Muscle layer of colon (tissue), 2 donors: ENCODE measurements at regions not wholly inside any gene's neighbourhood (a gene's known extent, or its start where the extent isn't known, plus 50 kb on each side); places are given as distances from the start of the nearest gene placed in this dataset.

Source experiments
- H3K27ac ChIP-seq: one replicate; pipeline ENCODE4 v1.7.0; 2013; ENCODE audit warnings: low read depth, mild to moderate bottlenecking, low read length, moderate library complexity
- H3K27me3 ChIP-seq, 2 donors: one replicate each; pipeline ENCODE4 v1.7.0; 2013; ENCODE audit warnings: low read length in 2 of 2, mild to moderate bottlenecking in 2 of 2; ENCODE audit not compliant: insufficient read depth in 2 of 2, control insufficient read depth in 1 of 2
- H3K36me3 ChIP-seq: one replicate; pipeline ENCODE4 v1.7.0; 2013; ENCODE audit warnings: mild to moderate bottlenecking, low read length; ENCODE audit not compliant: insufficient read depth
- H3K4me1 ChIP-seq: one replicate; pipeline ENCODE4 v1.7.0; 2013; ENCODE audit warnings: mild to moderate bottlenecking, low read length; ENCODE audit not compliant: insufficient read depth
- H3K4me3 ChIP-seq, 2 donors: one replicate each; pipeline ENCODE4 v1.7.0; 2013; ENCODE audit warnings: low read length in 2 of 2, low read depth in 1 of 2, mild to moderate bottlenecking in 1 of 2, moderate library complexity in 1 of 2
- H3K9ac ChIP-seq: one replicate; pipeline ENCODE4 v1.7.0; 2013; ENCODE audit warnings: low read length
- H3K9me3 ChIP-seq: one replicate; pipeline ENCODE4 v1.7.0; 2013; ENCODE audit warnings: mild to moderate bottlenecking, low read length
- donor health status: abdominal sarcoma.
- donor health status: Adenocarcinoma of cecum.

DNA sequence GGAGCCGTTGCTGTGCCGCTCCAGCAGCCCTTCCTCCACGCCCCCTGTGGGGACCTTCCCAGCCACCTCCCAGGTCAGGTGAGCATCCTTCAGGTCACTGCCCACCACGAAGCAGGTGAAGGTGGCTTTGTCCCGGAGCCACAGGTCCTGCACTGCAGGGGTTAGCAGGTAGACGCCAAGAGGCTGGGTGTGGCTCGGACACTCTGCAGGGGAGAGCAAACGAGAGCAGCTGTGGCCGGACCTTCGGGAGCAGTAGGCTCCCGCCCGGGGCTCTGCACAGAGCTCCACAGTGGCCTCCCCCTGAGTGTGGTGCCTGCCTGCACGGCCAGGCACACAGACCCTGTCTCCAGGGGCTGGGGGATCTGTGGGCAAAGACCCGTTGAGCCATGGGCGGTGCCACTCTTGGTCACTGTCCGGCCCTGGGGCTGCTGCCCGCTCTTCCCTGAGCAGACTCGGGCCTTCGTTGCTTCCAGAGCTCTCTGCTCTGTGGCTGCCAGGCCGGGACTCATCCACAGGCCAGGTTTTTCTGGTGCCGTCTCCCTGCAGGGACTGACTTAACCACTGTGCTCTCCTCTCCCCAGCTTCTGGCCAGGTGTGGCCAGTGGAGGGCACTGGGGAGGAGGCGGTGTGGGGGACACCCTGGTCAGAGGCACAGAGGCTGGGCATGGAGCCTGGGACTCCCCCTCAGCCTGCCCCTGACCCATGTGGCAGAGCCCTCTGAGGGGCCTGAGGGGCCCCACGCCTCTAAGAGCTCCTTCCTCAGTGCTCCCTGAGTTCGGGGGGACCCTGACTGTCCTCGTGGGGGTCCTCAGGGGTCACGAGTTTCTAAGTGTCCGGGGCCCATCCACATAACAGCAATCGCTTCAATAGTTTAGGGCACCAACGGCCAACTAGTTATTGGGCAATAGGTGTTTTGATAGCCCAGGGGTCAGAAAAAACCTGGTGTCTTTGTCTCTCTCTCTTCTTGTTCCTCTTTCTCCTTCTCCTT, 314.9 kb downstream of the TMEM121 start:
- H3K36me3 ChIP-seq, result no peaks in the 10 kb centered on the region
- no peaks in the 10 kb centered on the region for H3K4me1 ChIP-seq
- no peak overlapping the region for H3K27ac ChIP-seq
- H3K27me3 ChIP-seq, result no peaks in the 10 kb centered on the region
- H3K4me3 ChIP-seq, result no peak overlapping the region
- no peaks in the 10 kb centered on the region for H3K9me3 ChIP-seq
- H3K9ac ChIP-seq, result no peak overlapping the region

DNA sequence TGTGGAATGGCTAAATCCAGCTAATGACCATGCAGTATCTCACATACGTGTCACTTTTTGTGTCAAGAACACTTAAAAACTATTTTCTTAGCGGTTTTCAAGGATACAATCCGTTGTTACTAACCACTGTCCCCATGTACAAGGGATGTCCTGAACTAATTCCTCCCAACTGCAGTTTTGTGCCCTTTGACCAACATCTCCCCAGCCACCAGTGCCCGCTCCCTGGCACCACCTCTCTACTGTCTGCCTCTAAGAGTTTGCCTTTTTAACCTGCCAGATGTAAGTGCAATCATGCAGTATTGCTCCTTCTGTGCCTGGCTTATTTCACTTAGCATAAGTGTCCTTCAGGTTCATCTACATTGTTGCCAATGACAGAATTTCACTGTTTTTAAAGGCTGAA, 315.7 kb downstream of the TMEM121 start:
- Histone ChIP-seq H3K9me3 (no peaks in the 10 kb centered on the region), H3K36me3 (no peaks in the 10 kb centered on the region), H3K9ac (no peak overlapping the region), H3K4me1 (no peaks in the 10 kb centered on the region), H3K4me3 (no peak overlapping the region), H3K27ac (no peak overlapping the region), H3K27me3 (no peaks in the 10 kb centered on the region)

DNA sequence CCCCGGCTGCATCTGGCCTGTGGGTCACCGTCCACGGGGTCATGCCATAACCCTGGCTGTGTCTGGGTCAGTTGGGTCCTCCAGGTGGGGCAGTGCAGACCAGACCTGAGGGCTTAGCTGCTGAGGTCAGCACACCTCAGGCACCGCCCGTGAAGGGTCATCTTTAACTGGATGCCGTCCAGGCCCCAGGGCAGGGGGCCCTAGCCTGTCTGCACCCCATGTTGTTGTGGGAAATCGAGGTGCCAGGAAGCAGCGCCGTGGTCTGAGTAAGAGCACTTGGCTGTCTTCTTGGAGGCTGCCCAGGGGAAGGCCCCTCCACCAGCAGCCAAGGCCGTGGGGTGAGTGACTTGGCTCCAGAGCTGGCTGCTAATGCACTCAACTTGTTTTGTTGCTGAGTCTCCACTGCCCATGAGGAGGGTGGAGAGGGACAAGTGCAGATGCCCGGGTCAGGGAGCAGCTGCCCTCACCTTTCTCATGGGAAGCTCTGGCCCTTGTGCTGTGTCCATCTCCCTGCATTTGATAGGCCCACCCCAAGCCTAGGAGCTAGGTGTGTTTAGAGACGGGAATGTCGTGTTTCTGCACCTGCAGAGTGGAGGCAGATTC, 317.2 kb downstream of the TMEM121 start:
- no peaks in the 10 kb centered on the region for H3K9me3 ChIP-seq
- H3K4me3 ChIP-seq, result no peak overlapping the region
- H3K27ac ChIP-seq, result no peak overlapping the region
- H3K27me3 ChIP-seq, result no peaks in the 10 kb centered on the region
- H3K9ac ChIP-seq, result no peak overlapping the region
- H3K4me1 ChIP-seq, result no peaks in the 10 kb centered on the region
- no peaks in the 10 kb centered on the region for H3K36me3 ChIP-seq

DNA sequence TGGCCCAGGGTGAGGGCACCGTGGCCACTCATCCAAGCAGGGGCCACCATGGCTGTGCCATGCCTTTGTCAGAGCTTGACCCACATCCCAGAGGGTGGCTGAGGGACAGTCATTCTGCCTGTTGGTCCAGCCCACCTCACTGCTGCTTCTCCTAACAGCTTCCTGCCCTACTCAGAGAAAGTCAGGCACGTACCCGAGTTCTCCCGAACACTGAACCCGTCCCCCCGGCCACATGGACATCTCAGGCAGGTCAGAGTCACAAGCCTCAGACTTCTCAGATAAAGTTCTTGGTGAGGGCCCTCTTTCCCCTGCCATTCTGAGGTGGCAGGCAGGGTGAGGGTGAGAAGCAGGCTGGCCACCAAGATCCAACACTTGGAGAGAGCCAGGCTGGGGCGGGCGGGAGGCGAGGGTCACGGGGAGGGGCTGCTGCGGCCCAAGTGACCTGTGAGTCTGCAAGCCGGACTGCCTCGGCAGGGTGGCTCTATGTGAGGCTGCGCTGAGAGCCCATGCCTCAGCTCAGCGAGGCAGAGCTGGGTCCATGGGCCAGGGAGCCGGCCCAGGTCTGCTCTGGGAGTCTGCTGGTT, 317.8 kb downstream of the TMEM121 start:
- no peaks in the 10 kb centered on the region for H3K4me1 ChIP-seq
- no peaks in the 10 kb centered on the region for H3K9me3 ChIP-seq

DNA sequence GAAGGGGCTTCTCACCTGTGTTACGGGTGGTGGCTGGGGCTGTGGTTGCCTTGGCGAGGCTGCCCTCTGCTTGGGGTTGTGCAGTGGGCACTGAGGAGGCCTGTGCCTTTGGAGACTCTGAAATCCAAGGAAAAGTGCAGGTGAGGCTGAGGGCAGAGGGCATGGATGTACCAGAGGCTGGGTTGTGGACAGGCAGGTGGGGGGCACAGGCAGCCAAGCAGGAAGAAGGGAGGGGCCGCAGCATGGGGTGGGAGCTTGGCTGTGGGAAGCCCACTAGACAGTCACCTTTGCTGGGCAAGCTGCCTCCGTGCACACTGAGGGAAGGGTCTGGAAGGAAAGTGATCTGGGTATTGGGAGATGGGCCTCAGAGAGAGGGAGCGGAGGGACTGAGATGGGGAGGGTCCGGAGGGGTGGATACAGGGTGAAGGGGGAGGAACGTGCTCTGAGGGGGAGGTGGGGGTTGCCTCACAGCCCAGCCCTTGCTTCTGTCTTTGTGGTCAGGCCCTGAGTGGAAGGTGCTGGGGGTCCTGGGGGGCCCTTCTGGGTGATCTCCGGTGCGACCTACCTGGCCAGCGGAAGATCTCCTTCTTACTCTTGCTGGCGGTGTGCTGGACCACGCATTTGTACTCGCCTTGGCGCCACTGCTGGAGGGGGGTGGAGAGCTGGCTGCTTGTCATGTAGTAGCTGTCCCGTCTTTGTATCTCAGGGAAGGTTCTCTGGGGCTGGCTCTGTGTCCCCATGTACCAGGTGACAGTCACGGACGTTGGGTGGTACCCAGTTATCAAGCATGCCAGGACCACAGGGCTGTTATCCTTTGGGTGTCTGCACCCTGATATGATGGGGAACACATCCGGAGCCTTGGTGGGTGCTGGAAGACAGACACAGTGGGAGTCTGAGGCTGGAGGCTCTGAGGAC, 318.7 kb downstream of the TMEM121 start:
- no peak overlapping the region for H3K4me3 ChIP-seq
- no peaks in the 10 kb centered on the region for H3K27me3 ChIP-seq
- no peaks in the 10 kb centered on the region for H3K4me1 ChIP-seq
- no peak overlapping the region for H3K27ac ChIP-seq
- H3K9me3 ChIP-seq, result no peaks in the 10 kb centered on the region
- no peaks in the 10 kb centered on the region for H3K36me3 ChIP-seq
- H3K9ac ChIP-seq, result no peak overlapping the region

More for the DNA sequence above, 317.8 kb downstream of the TMEM121 start:
- Histone ChIP-seq H3K36me3 (no peaks in the 10 kb centered on the region), H3K27me3 (no peaks in the 10 kb centered on the region), H3K4me3 (no peak overlapping the region), H3K27ac (no peak overlapping the region), H3K9ac (no peak overlapping the region)

DNA sequence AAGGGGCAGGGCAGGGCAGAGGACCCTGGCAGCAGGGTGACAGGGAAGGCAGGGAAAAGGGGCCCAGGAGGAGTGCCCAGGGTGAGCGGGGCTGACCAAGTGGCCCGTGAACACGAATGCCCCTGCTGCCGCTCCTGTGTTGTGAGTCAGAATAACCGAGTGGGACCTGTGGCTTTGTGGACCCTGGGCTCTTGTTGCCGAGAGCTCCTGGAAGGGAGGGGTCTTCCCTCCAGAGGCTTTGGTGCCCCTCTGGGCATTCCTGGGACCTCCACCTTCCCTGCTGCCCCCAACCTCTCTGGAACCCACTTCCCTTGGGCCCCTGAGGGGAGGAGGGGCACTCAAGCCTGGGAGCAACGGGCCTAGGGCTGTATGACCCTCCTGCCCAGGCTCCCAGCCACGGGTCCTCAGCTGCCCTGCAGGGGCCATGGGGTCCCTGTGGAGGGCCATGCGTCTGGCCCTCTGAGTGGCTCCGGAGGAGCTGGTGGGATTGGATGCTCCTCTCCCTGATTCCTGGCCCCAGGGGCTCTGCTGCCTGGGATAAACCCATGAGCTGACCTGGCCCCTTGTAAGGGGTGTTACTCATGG, 319.4 kb downstream of the TMEM121 start:
- H3K9me3 ChIP-seq, result no peaks in the 10 kb centered on the region

DNA sequence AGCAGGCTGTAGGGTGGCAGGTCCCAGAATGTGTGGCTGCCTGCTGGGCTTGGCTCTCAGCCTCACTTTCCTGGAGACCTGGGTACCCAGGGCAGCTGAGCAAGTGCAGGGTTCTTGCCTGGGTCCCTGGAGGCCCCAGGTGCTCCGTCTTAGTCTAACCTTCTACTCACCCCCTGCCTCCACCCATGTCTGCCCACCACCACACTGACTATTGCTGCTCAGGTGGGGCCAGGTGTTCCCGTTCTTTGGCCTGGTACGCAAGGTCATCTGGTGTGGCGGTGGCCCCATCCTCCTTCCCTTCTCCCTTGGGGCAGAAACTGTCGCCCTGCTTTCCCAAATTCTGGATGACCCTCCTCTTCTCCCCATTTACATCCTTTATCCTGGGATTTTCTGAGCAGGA, 319.9 kb downstream of the TMEM121 start:
- no peaks in the 10 kb centered on the region for H3K9me3 ChIP-seq
- no peaks in the 10 kb centered on the region for H3K27me3 ChIP-seq

More for the DNA sequence above, 319.4 kb downstream of the TMEM121 start:
- no peak overlapping the region for H3K27ac ChIP-seq
- no peaks in the 10 kb centered on the region for H3K4me1 ChIP-seq
- no peak overlapping the region for H3K4me3 ChIP-seq
- H3K27me3 ChIP-seq, result no peaks in the 10 kb centered on the region
- no peaks in the 10 kb centered on the region for H3K36me3 ChIP-seq
- no peak overlapping the region for H3K9ac ChIP-seq

DNA sequence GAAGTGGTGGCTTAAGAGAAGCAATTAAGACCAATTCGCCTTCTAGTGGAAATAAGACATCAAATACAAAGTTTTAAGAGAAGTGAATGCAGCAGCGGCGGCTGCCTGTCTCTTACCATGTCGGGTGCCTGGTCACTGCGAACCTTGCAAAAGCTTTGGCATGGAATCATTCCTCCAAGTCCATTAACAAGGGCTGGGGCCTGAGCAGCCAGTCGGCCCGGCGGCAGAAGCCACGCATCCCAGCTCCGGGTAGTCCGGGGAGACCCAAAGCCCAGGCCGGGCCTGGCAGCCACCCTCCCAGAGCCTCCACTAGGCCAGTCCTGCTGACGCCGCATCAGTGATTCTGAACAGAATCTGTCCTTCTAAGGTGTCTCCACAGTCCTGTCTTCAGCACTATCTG, 321.0 kb downstream of the TMEM121 start:
- Histone ChIP-seq H3K9me3 (no peaks in the 10 kb centered on the region), H3K27me3 (no peaks in the 10 kb centered on the region), H3K36me3 (no peaks in the 10 kb centered on the region), H3K9ac (no peak overlapping the region), H3K27ac (no peak overlapping the region), H3K4me3 (no peak overlapping the region), H3K4me1 (no peaks in the 10 kb centered on the region)

More for the DNA sequence above, 319.9 kb downstream of the TMEM121 start:
- Histone ChIP-seq H3K9ac (no peak overlapping the region), H3K4me1 (no peaks in the 10 kb centered on the region), H3K27ac (no peak overlapping the region), H3K36me3 (no peaks in the 10 kb centered on the region), H3K4me3 (no peak overlapping the region)

DNA sequence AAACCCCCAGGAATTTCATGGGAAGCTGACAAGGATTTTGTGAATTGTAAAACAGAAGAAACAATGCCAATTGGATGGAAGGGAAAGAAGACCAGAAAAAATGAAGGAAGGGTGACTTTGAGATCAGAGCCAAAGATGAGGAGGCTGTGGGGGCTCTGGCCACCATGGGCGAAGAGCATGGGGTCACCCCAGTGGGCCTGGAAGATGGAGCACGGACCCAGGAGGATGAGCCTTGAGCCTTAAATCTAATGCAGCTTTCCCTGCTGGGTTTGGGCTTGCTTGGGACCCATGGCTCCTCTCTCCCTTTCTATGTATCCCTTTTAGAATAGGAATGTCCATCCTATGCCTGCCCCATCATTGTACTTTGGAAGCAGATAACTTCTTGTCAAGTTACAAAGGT, 322.2 kb downstream of the TMEM121 start:
- Histone ChIP-seq H3K4me1 (no peaks in the 10 kb centered on the region), H3K4me3 (no peak overlapping the region), H3K9me3 (no peaks in the 10 kb centered on the region), H3K36me3 (no peaks in the 10 kb centered on the region), H3K27ac (no peak overlapping the region), H3K9ac (no peak overlapping the region), H3K27me3 (no peaks in the 10 kb centered on the region)

DNA sequence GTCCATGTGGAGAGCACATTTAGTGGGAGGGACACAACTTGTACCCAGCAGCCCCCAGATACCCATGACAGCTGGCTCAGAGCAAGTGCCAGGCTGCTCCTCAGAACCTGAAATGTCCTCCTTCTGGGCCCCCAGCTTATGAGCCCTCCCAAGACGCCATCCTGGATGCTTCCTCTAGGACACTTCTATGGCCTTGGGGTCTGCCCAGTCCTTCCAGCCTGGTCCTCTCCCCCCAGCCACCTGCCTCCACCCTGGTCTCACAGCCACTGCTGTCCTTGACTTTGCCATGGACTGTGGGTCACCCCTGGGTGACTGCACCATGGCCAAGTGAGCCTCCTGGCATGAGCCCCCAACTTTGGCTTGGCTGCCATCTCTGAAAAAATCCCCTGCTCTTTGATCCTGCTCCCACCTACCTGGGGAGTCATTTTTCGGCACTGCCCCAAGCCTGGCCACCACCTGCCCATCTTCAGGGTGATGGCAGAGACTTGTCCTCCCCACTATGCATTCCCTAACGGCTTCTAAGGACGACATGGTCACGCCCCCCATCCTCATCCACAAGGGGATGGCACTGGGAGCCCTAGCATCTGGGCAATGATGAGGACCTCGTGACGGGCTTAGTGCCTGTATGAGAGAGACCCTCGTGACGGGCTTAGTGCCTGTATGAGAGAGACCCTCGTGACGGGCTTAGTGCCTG, 323.7 kb downstream of the TMEM121 start:
- no peaks in the 10 kb centered on the region for H3K27me3 ChIP-seq
- no peaks in the 10 kb centered on the region for H3K9me3 ChIP-seq
- no peak overlapping the region for H3K27ac ChIP-seq
- H3K4me3 ChIP-seq, result no peak overlapping the region
- no peaks in the 10 kb centered on the region for H3K36me3 ChIP-seq
- no peak overlapping the region for H3K9ac ChIP-seq
- no peaks in the 10 kb centered on the region for H3K4me1 ChIP-seq
